H9 (cell line): ENCODE measurements at regions not wholly inside any gene's neighbourhood (a gene's known extent, or its start where the extent isn't known, plus 50 kb on each side); places are given as distances from the start of the nearest gene placed in this dataset.

Experiments used
- DNase-seq: peaks from one replicate; pipeline ENCODE4 v3.0.0-alpha.2; 2017
- H2AFZ ChIP-seq: one replicate; pipeline ENCODE4 v1.6.1; 2013; ENCODE audit warnings: mild to moderate bottlenecking, low read length, control low read depth, moderate library complexity
- H2AK5ac ChIP-seq: 2 replicates; pipeline ENCODE4 v1.6.1; 2013; ENCODE audit warnings: low read length, control low read depth, mixed read lengths; ENCODE audit not compliant: insufficient read length
- H2BK120ac ChIP-seq: one replicate; pipeline ENCODE4 v1.6.1; 2013; ENCODE audit warnings: low read depth, mild to moderate bottlenecking, low read length, control low read depth, inconsistent platforms; ENCODE audit not compliant: poor library complexity, severe bottlenecking
- H2BK12ac ChIP-seq: 2 replicates; pipeline ENCODE4 v1.6.1; 2013; ENCODE audit warnings: low read length, control low read depth, mixed read lengths, low read depth; ENCODE audit not compliant: insufficient read length
- H2BK15ac ChIP-seq: 2 replicates; pipeline ENCODE4 v1.6.1; 2013; ENCODE audit warnings: low read depth, low read length, control low read depth
- H2BK20ac ChIP-seq: one replicate; pipeline ENCODE4 v1.6.1; 2013; ENCODE audit warnings: low read depth, mild to moderate bottlenecking, low read length, control low read depth, inconsistent platforms; ENCODE audit not compliant: poor library complexity, severe bottlenecking
- H2BK5ac ChIP-seq: 2 replicates; pipeline ENCODE4 v1.6.1; 2013; ENCODE audit warnings: low read length, control low read depth, mixed read lengths; ENCODE audit not compliant: insufficient read length
- H3K14ac ChIP-seq: 2 replicates; pipeline ENCODE4 v1.6.1; 2013; ENCODE audit warnings: low read length, control low read depth; ENCODE audit not compliant: insufficient read depth
- H3K18ac ChIP-seq: 2 replicates; pipeline ENCODE4 v1.6.1; 2013; ENCODE audit warnings: low read depth, mild to moderate bottlenecking, mixed read lengths, low read length, control low read depth; ENCODE audit not compliant: insufficient read length
- H3K23ac ChIP-seq: 2 replicates; pipeline ENCODE4 v1.6.1; 2013; ENCODE audit warnings: low read length, control low read depth, mixed read lengths, low read depth; ENCODE audit not compliant: insufficient read length
- H3K23me2 ChIP-seq: 2 replicates; pipeline ENCODE4 v1.6.1; 2013; ENCODE audit warnings: low read depth, mild to moderate bottlenecking, mixed read lengths, low read length, control low read depth; ENCODE audit not compliant: insufficient read length, poor library complexity, severe bottlenecking
- H3K27ac ChIP-seq: 2 replicates; pipeline ENCODE4 v1.5.1; 2013; ENCODE audit warnings: low read length, control low read depth, mixed read lengths, low read depth; ENCODE audit not compliant: insufficient read length
- H3K27me3 ChIP-seq: 2 replicates; pipeline ENCODE4 v1.6.1; 2013; ENCODE audit warnings: low read length, control low read depth, inconsistent platforms; ENCODE audit not compliant: insufficient read depth
- H3K4ac ChIP-seq: 2 replicates; pipeline ENCODE4 v1.6.1; 2013; ENCODE audit warnings: low read depth, mild to moderate bottlenecking, control low read depth, inconsistent platforms, low read length, moderate library complexity
- H3K4me1 ChIP-seq: 2 replicates; pipeline ENCODE4 v1.6.1; 2013; ENCODE audit warnings: low read length, control low read depth, inconsistent platforms; ENCODE audit not compliant: insufficient read depth
- H3K4me2 ChIP-seq: 2 replicates; pipeline ENCODE4 v1.6.1; 2013; ENCODE audit warnings: low read length, control low read depth, mixed read lengths; ENCODE audit not compliant: insufficient read length, insufficient read depth
- H3K56ac ChIP-seq: 2 replicates; pipeline ENCODE4 v1.6.1; 2013; ENCODE audit warnings: low read depth, mild to moderate bottlenecking, mixed read lengths, low read length, control low read depth; ENCODE audit not compliant: insufficient read length
- H3K79me1 ChIP-seq: 2 replicates; pipeline ENCODE4 v1.6.1; 2013; ENCODE audit warnings: low read depth, mild to moderate bottlenecking, moderate library complexity, low read length, control low read depth, inconsistent platforms; ENCODE audit not compliant: insufficient read depth, poor library complexity, severe bottlenecking
- H3K79me2 ChIP-seq: 2 replicates; pipeline ENCODE4 v1.6.1; 2013; ENCODE audit warnings: low read length, control low read depth, inconsistent platforms; ENCODE audit not compliant: insufficient read depth
- H3K9ac ChIP-seq: 2 replicates; pipeline ENCODE4 v1.6.1; 2013; ENCODE audit warnings: low read length, control low read depth, mixed read lengths; ENCODE audit not compliant: insufficient read length; ENCODE audit errors: extremely low read depth
- H3K9me3 ChIP-seq: one replicate; pipeline ENCODE4 v1.6.1; 2013; ENCODE audit warnings: low read depth, low read length, inconsistent platforms; ENCODE audit not compliant: control insufficient read depth
- H3T11ph ChIP-seq: one replicate; pipeline ENCODE4 v1.6.1; 2013; ENCODE audit warnings: mild to moderate bottlenecking, low read length, control low read depth, inconsistent platforms
- H4K20me1 ChIP-seq: one replicate; pipeline ENCODE4 v1.6.1; 2013; ENCODE audit not compliant: control insufficient read depth, insufficient read length, insufficient read depth
- H4K5ac ChIP-seq: 2 replicates; pipeline ENCODE4 v1.6.1; 2013; ENCODE audit warnings: low read depth, mild to moderate bottlenecking, mixed read lengths, low read length, control low read depth; ENCODE audit not compliant: insufficient read length
- H4K8ac ChIP-seq: replicated peaks from 2 replicates; pipeline ENCODE4 v1.6.1; 2013; ENCODE audit warnings: low read length, control low read depth, mixed read lengths, low read depth; ENCODE audit not compliant: insufficient read length
- H4K91ac ChIP-seq: 2 replicates; pipeline ENCODE4 v1.6.1; 2013; ENCODE audit warnings: low read depth, mild to moderate bottlenecking, moderate library complexity, mixed read lengths, low read length, control low read depth; ENCODE audit not compliant: insufficient read length
- H3K27ac Mint-ChIP-seq, 3 experiments: 2 replicates in 2 of 3; 3 replicates in 1 of 3; pipeline ENCODE4 v1.8.0; 2020 to 2021; ENCODE audit warnings: mixed read lengths in 3 of 3, mild to moderate bottlenecking in 1 of 3, moderate library complexity in 1 of 3
- H3K27me3 Mint-ChIP-seq: 2 replicates; pipeline ENCODE4 v1.8.0; 2021; ENCODE audit warnings: low read depth, mild to moderate bottlenecking, moderate library complexity, mixed read lengths
- H3K36me3 Mint-ChIP-seq, 3 experiments: 2 replicates in 2 of 3; 3 replicates in 1 of 3; pipeline ENCODE4 v1.8.0; 2020 to 2021; ENCODE audit warnings: low read depth in 3 of 3, mixed read lengths in 3 of 3; ENCODE audit not compliant: insufficient read depth in 1 of 3
- H3K4me1 Mint-ChIP-seq, 2 experiments: 2 replicates each; pipeline ENCODE4 v1.8.0; 2020; ENCODE audit warnings: mixed read lengths in 2 of 2
- H3K4me3 Mint-ChIP-seq, 2 experiments: 2 replicates in 1 of 2; 3 replicates in 1 of 2; pipeline ENCODE4 v1.8.0; 2020 to 2021; ENCODE audit warnings: mild to moderate bottlenecking in 2 of 2, mixed read lengths in 2 of 2, moderate library complexity in 1 of 2
- H3K9me3 Mint-ChIP-seq, 2 experiments: 2 replicates in 1 of 2; 3 replicates in 1 of 2; pipeline ENCODE4 v1.8.0; 2020; ENCODE audit warnings: mild to moderate bottlenecking in 2 of 2, mixed read lengths in 2 of 2, moderate library complexity in 1 of 2
- WGBS: extraction: QIAGEN DNeasy Blood & Tissue Kit; methylation state at CpG from one replicate; pipeline ENCODE4 v1.1.7; 2013; ENCODE audit warnings: missing lambda C conversion rate, low lambda C conversion rate, mixed read lengths; ENCODE audit not compliant: insufficient read length; ENCODE audit errors: extremely low coverage; 5-methylcytosine and 5-hydroxymethylcytosine counted together
- TF ChIP-seq, protein P1 (sequence below): fragments of 200-600 bp; sonication (generic); conservative IDR thresholded peaks from 3 replicates; pipeline ENCODE4 v1.8.0; 2021; ENCODE audit warnings: antibody characterized with exemption, mild to moderate bottlenecking

- no peak overlapping the region for H3K27ac ChIP-seq
- H2AFZ ChIP-seq, result no peak overlapping the region
- no peak overlapping the region for H4K8ac ChIP-seq
- H3K4me1 ChIP-seq, result no peaks in the 10 kb centered on the region; the same call in 1 of the 2 replicates
- H2BK5ac ChIP-seq, result no peak overlapping the region
- no peak overlapping the region for H3T11ph ChIP-seq
- no peak overlapping the region for H3K14ac ChIP-seq
- H2AK5ac ChIP-seq, result no peak overlapping the region
- Mint-ChIP-seq H3K36me3 (peaks cover 0 to 2% (median 0%) of the 10 kb centered on the region in 3 experiments; a peak in 2 of 7 replicates), H3K27ac (no peak overlapping the region; a peak in 1 of 7 replicates), H3K4me3 (no peak overlapping the region), H3K27me3 (no peaks in the 10 kb centered on the region), H3K9me3 (peaks cover 2 to 4% of the 10 kb centered on the region in 2 experiments; a peak in 3 of 5 replicates), H3K4me1 (peaks cover 9 to 11% of the 10 kb centered on the region in 2 experiments)
- no peak overlapping the region for H4K5ac ChIP-seq
- no peak overlapping the region for H3K56ac ChIP-seq
- no peak overlapping the region for H3K4me2 ChIP-seq
- H2BK12ac ChIP-seq, result no peak overlapping the region
- no peak overlapping the region for H2BK15ac ChIP-seq
- H2BK120ac ChIP-seq, result no peak overlapping the region
- DNase-seq, result no peak
- H3K23ac ChIP-seq, result no peak overlapping the region
- no peak overlapping the region for H3K18ac ChIP-seq
- no peaks in the 10 kb centered on the region for H3K9me3 ChIP-seq
- H3K27me3 ChIP-seq, result no peaks in the 10 kb centered on the region
- H2BK20ac ChIP-seq, result no peak overlapping the region
- H3K4ac ChIP-seq, result no peak overlapping the region
- TF ChIP-seq, protein P1, sequence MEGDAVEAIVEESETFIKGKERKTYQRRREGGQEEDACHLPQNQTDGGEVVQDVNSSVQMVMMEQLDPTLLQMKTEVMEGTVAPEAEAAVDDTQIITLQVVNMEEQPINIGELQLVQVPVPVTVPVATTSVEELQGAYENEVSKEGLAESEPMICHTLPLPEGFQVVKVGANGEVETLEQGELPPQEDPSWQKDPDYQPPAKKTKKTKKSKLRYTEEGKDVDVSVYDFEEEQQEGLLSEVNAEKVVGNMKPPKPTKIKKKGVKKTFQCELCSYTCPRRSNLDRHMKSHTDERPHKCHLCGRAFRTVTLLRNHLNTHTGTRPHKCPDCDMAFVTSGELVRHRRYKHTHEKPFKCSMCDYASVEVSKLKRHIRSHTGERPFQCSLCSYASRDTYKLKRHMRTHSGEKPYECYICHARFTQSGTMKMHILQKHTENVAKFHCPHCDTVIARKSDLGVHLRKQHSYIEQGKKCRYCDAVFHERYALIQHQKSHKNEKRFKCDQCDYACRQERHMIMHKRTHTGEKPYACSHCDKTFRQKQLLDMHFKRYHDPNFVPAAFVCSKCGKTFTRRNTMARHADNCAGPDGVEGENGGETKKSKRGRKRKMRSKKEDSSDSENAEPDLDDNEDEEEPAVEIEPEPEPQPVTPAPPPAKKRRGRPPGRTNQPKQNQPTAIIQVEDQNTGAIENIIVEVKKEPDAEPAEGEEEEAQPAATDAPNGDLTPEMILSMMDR, result no peak
- H3K79me2 ChIP-seq, result no peaks in the 10 kb centered on the region
- no peak overlapping the region for H3K9ac ChIP-seq
- no CpG with 5 or more reads among the region's 5 CpGs for WGBS
- H3K23me2 ChIP-seq, result no peaks in the 10 kb centered on the region
- H4K20me1 ChIP-seq, result no peaks in the 10 kb centered on the region
- no peaks in the 10 kb centered on the region for H3K79me1 ChIP-seq
- no peak overlapping the region for H4K91ac ChIP-seq
Observed at GRCh38 chr15:95086531-95087252, 855.3 kb downstream of the MCTP2 start.
